ENCODE measurements at regions not wholly inside any gene's neighbourhood (a gene's known extent, or its start where the extent isn't known, plus 50 kb on each side); places are given as distances from the start of the nearest gene placed in this dataset.

GRCh38 chr4:23135792-23136645 lies 443.3 kb downstream of the GBA3 start:
- Histone ChIP-seq H3K4me2 (ENCODE audit: low read length) (no peak overlapping the region), H3K4me3 (ENCODE audit: low read length) (no peak overlapping the region), H3F3A (ENCODE audit: insufficient read depth, low read length, poor library complexity, severe bottlenecking) (no peaks in the 10 kb centered on the region), H3K36me3 (ENCODE audit: insufficient read depth, low read length) (no peaks in the 10 kb centered on the region), H2AFZ (ENCODE audit: low read depth, low read length) (no peak overlapping the region), H3K27me3 (ENCODE audit: insufficient read depth, low read depth, low read length) (no peaks in the 10 kb centered on the region), H3K9me3 (ENCODE audit: low read length) (no peaks in the 10 kb centered on the region), H3K27ac (ENCODE audit: low read length) (no peak overlapping the region), H3K79me2 (replicated peaks; ENCODE audit: insufficient read depth, low read length) (no peaks in the 10 kb centered on the region), H3K9me2 (ENCODE audit: insufficient read depth, low read length) (no peaks in the 10 kb centered on the region), H3K9ac (ENCODE audit: low read length) (no peak overlapping the region), H4K20me1 (ENCODE audit: insufficient read depth) (no peaks in the 10 kb centered on the region)
- peak; percentile 80 for TF ChIP-seq CTCF (IDR thresholded peaks at IDR 0.05; ENCODE audit: poor library complexity, severe bottlenecking)
- TF ChIP-seq RAD21 (conservative IDR thresholded peaks at IDR 0.05) = peak; percentile 78
- no peak for TF ChIP-seq EP300 (conservative IDR thresholded peaks at IDR 0.05; ENCODE audit: poor library complexity, severe bottlenecking)
- peak; percentile 77 for TF ChIP-seq SMC3 (conservative IDR thresholded peaks at IDR 0.05; ENCODE audit: poor library complexity)

- no peak overlapping the region for H3K4me3 ChIP-seq (ENCODE audit: low read length)
- H3F3A ChIP-seq (ENCODE audit: insufficient read depth, low read length, poor library complexity, severe bottlenecking) = no peaks in the 10 kb centered on the region
- H3K27me3 ChIP-seq (ENCODE audit: insufficient read depth, low read depth, low read length) = no peaks in the 10 kb centered on the region
- no peak overlapping the region for H3K9ac ChIP-seq (ENCODE audit: low read length)
- H2AFZ ChIP-seq (ENCODE audit: low read depth, low read length) = no peak overlapping the region
- H3K4me2 ChIP-seq (ENCODE audit: low read length) = no peak overlapping the region
- no peaks in the 10 kb centered on the region for H3K9me2 ChIP-seq (ENCODE audit: insufficient read depth, low read length)
- no peaks in the 10 kb centered on the region for H4K20me1 ChIP-seq (ENCODE audit: insufficient read depth)
- no peak for TF ChIP-seq TAF1 (IDR thresholded peaks at IDR 0.05; ENCODE audit: low read depth)
- no peak for TF ChIP-seq EP300 (conservative IDR thresholded peaks at IDR 0.05; ENCODE audit: poor library complexity, severe bottlenecking)
- TF ChIP-seq CTCF (IDR thresholded peaks at IDR 0.05; ENCODE audit: poor library complexity, severe bottlenecking) = no peak
- no peak for TF ChIP-seq MXI1 (conservative IDR thresholded peaks at IDR 0.05; ENCODE audit: poor library complexity, severe bottlenecking)
- TF ChIP-seq REST (IDR thresholded peaks at IDR 0.05; ENCODE audit: borderline replicate concordance) = no peak
- TF ChIP-seq SMC3 (conservative IDR thresholded peaks at IDR 0.05; ENCODE audit: poor library complexity) = no peak
- H3K27ac ChIP-seq (ENCODE audit: low read length) = no peak overlapping the region
- H3K36me3 ChIP-seq (ENCODE audit: insufficient read depth, low read length) = no peaks in the 10 kb centered on the region
- H3K9me3 ChIP-seq (ENCODE audit: low read length) = no peaks in the 10 kb centered on the region
- H3K79me2 ChIP-seq (replicated peaks; ENCODE audit: insufficient read depth, low read length) = no peaks in the 10 kb centered on the region
These were observed 441.6 kb downstream of the GBA3 start for GRCh38 chr4:23134331-23134730.

Data from neural cell (in vitro differentiated cells).